NT2/D1 (cell line): ENCODE measurements at regions not wholly inside any gene's neighbourhood (a gene's known extent, or its start where the extent isn't known, plus 50 kb on each side); places are given as distances from the start of the nearest gene placed in this dataset.

Experiments
- SUZ12 ChIP-seq: IDR thresholded peaks from 2 replicates; pipeline ENCODE4 v1.6.1; 2011; ENCODE audit not compliant: insufficient read length, insufficient read depth; ENCODE audit errors: extremely low read depth
- YY1 ChIP-seq: IDR thresholded peaks from 2 replicates; pipeline ENCODE4 v1.6.1; 2011; ENCODE audit not compliant: insufficient read length, insufficient read depth
- ZNF274 ChIP-seq: IDR thresholded peaks from 2 replicates; pipeline ENCODE4 v1.6.1; 2011; ENCODE audit warnings: mild to moderate bottlenecking, low read depth, low read length

GRCh38 chr16:59665618-59666220, 931.6 kb upstream of the GOT2 start:
- TF ChIP-seq SUZ12, result no peak
- TF ChIP-seq ZNF274, result no peak
- no peak for TF ChIP-seq YY1
